Endothelial cell of umbilical vein (primary cell): ENCODE measurements at regions not wholly inside any gene's neighbourhood (a gene's known extent, or its start where the extent isn't known, plus 50 kb on each side); places are given as distances from the start of the nearest gene placed in this dataset.

ENCODE experiments used
- BruUV-seq: library from RNA; stranded (reverse); fragments of 400-500 nt; replicated peaks from 2 replicates; lab custom pipeline; 2021; lab: Mats Ljungman, UMichigan
- CTCF ChIA-PET: fragments of 300-600, 350-600 bp; sonication (Branson Sonifier 250); formaldehyde crosslinking; loops from one replicate; lab custom pipeline; 2021; ENCODE audit warnings: antibody characterized with exemption, inconsistent platforms; lab: Charles Lee
- POLR2A ChIA-PET: fragments of 300-600, 350-600 bp; sonication (Branson Sonifier 250); formaldehyde crosslinking; loops from one replicate; lab custom pipeline; 2021; ENCODE audit warnings: antibody characterized with exemption, inconsistent platforms; lab: Charles Lee
- DNase-seq: peaks from one replicate; pipeline ENCODE4 v3.0.0-alpha.2; 2011; ENCODE audit warnings: low read depth, low spot score
- FAIRE-seq: peaks from 2 replicates; lab custom pipeline; 2011; peaks lifted over from hg19 to GRCh38; lab: Jason Lieb, UNC
- H2AFZ ChIP-seq: 2 replicates; pipeline ENCODE4 v1.6.0; 2012; ENCODE audit warnings: low read depth, low read length, control low read depth, inconsistent platforms
- H3K27ac ChIP-seq: 2 replicates; pipeline ENCODE4 v1.5.1; 2011; ENCODE audit warnings: low read depth, mild to moderate bottlenecking, control low read depth, low read length, moderate library complexity; ENCODE audit not compliant: insufficient read depth
- H3K27me3 ChIP-seq, 2 experiments: 2 replicates each; pipeline versions ENCODE4 v1.6.0 to v1.6.1; 2011; ENCODE audit warnings: low read length in 2 of 2, mixed read lengths in 1 of 2; ENCODE audit not compliant: control insufficient read depth in 2 of 2, insufficient read depth in 2 of 2
- H3K36me3 ChIP-seq, 2 experiments: 2 replicates in 1 of 2; 3 replicates in 1 of 2; pipeline ENCODE4 v1.5.1; 2011; ENCODE audit warnings: low read length in 2 of 2, mild to moderate bottlenecking in 1 of 2, moderate library complexity in 1 of 2; ENCODE audit not compliant: control insufficient read depth in 2 of 2, insufficient read depth in 2 of 2; ENCODE audit errors: extremely low read depth in 1 of 2
- H3K4me1 ChIP-seq: 3 replicates; pipeline ENCODE4 v1.5.1; 2011; ENCODE audit warnings: mild to moderate bottlenecking, low read length; ENCODE audit not compliant: control insufficient read depth, insufficient read depth; ENCODE audit errors: extremely low read depth
- H3K4me2 ChIP-seq: 2 replicates; pipeline ENCODE4 v1.6.1; 2011; ENCODE audit warnings: low read length, control low read depth, mixed read lengths; ENCODE audit not compliant: insufficient read depth
- H3K4me3 ChIP-seq, 3 experiments: fragments of 200-600 bp in 1 of 3; sonication (generic), shearing (Covaris generic) in 1 of 3; replicated peaks in 1 of 3; 2 replicates each; pipeline ENCODE4 v1.5.1; 2011 to 2016; ENCODE audit warnings: control low read depth in 3 of 3, low read length in 3 of 3, mild to moderate bottlenecking in 2 of 3, inconsistent platforms in 1 of 3, low read depth in 1 of 3, moderate library complexity in 1 of 3; ENCODE audit not compliant: insufficient read depth in 1 of 3
- H3K79me2 ChIP-seq: 2 replicates; pipeline ENCODE4 v1.6.0; 2012; ENCODE audit warnings: low read length, inconsistent platforms; ENCODE audit not compliant: control insufficient read depth, insufficient read depth
- H3K9ac ChIP-seq: replicated peaks from 2 replicates; pipeline ENCODE3; 2011; ENCODE audit warnings: low read length, control low read depth; ENCODE audit not compliant: insufficient read depth; ENCODE audit errors: extremely low read depth
- H3K9me1 ChIP-seq: replicated peaks from 3 replicates; pipeline ENCODE4 v1.6.0; 2011; ENCODE audit warnings: mild to moderate bottlenecking, low read length; ENCODE audit not compliant: control insufficient read depth, insufficient read depth; ENCODE audit errors: extremely low read depth
- H3K9me3 ChIP-seq: replicated peaks from 2 replicates; pipeline ENCODE4 v1.5.1; 2012; ENCODE audit warnings: low read length, inconsistent platforms; ENCODE audit not compliant: control insufficient read depth, insufficient read depth
- H4K20me1 ChIP-seq: replicated peaks from 2 replicates; pipeline ENCODE3; 2011; ENCODE audit warnings: mild to moderate bottlenecking, low read length; ENCODE audit not compliant: control insufficient read depth, insufficient read depth; ENCODE audit errors: extremely low read depth
- CTCF ChIP-seq, 2 donors: IDR thresholded peaks; 1 replicate in 1 of 2; 2 replicates in 1 of 2; pipeline ENCODE4 v1.5.1; 2011; ENCODE audit warnings: low read length in 2 of 2, mild to moderate bottlenecking in 2 of 2, moderate library complexity in 2 of 2, control low read depth in 1 of 2, inconsistent platforms in 1 of 2, low read depth in 1 of 2; ENCODE audit not compliant: insufficient read depth in 1 of 2; ENCODE audit errors: extremely low read depth in 1 of 2
- EZH2 ChIP-seq: IDR thresholded peaks from 2 replicates; pipeline ENCODE4 v1.6.1; 2012; ENCODE audit warnings: borderline replicate concordance, low read depth, mild to moderate bottlenecking, moderate library complexity, low read length, inconsistent platforms; ENCODE audit not compliant: severe bottlenecking
- FOS ChIP-seq: IDR thresholded peaks from 2 replicates; pipeline ENCODE4 v1.6.1; 2011; ENCODE audit warnings: mild to moderate bottlenecking, low read length, moderate library complexity, borderline replicate concordance; ENCODE audit not compliant: insufficient read depth
- GATA2 ChIP-seq: IDR thresholded peaks from 2 replicates; pipeline ENCODE4 v1.7.0; 2011; ENCODE audit warnings: low read depth, mild to moderate bottlenecking, moderate library complexity, mixed read lengths, low read length; ENCODE audit not compliant: insufficient read length, insufficient read depth
- JUN ChIP-seq: IDR thresholded peaks from 2 replicates; pipeline ENCODE4 v1.6.1; 2011; ENCODE audit warnings: borderline replicate concordance, low read depth; ENCODE audit not compliant: insufficient read length, insufficient read depth
- MAX ChIP-seq: IDR thresholded peaks from 2 replicates; pipeline ENCODE4 v1.6.1; 2011; ENCODE audit not compliant: insufficient read depth, insufficient read length
- MYC ChIP-seq: IDR thresholded peaks from one replicate; pipeline ENCODE4 v1.6.1; 2011; ENCODE audit warnings: mild to moderate bottlenecking, low read depth, low read length
- POLR2A ChIP-seq: IDR thresholded peaks from 2 replicates; pipeline ENCODE4 v1.6.1; 2012; ENCODE audit warnings: low read depth, mild to moderate bottlenecking, control low read depth, low read length
- POLR2AphosphoS5 ChIP-seq: IDR thresholded peaks from 2 replicates; pipeline ENCODE4 v1.6.1; 2012; ENCODE audit warnings: low read depth, mild to moderate bottlenecking, control low read depth, low read length, moderate library complexity; ENCODE audit not compliant: insufficient read depth
- dilution Hi-C: fragments of 300-500 bp; cut with MboI; formaldehyde crosslinking; loops from one replicate; pipeline ENCODE4 v1.15.0; 2019; ENCODE audit warnings: low sequenced_read_pairs; ENCODE audit not compliant: extremely low pct_ligation_motif_present
- intact Hi-C: fragments of 100-400 bp; cut with micrococcal nuclease; formaldehyde crosslinking; loops from one replicate; pipeline ENCODE4 v1.10.0; 2022

GRCh38 chr20:41978875-41979274 is 360.7 kb upstream of the CHD6 start:
- ChIA-PET POLR2A (no interaction called here), CTCF (no interaction called here)
- intact Hi-C loops = no loop called here
- no peaks in the 10 kb centered on the region for H3K9me1 ChIP-seq
- H4K20me1 ChIP-seq = no peaks in the 10 kb centered on the region
- H3K79me2 ChIP-seq = no peaks in the 10 kb centered on the region
- no peaks in the 10 kb centered on the region for H3K36me3 ChIP-seq
- H3K4me2 ChIP-seq = no peak overlapping the region
- FAIRE-seq (no peak), DNase-seq (no peak)
- H3K9me3 ChIP-seq = no peaks in the 10 kb centered on the region
- no peak overlapping the region for H2AFZ ChIP-seq
- no peaks in the 10 kb centered on the region for H3K4me1 ChIP-seq
- H3K4me3 ChIP-seq = no peak overlapping the region
- H3K27me3 ChIP-seq = no peaks in the 10 kb centered on the region
- H3K9ac ChIP-seq = no peak overlapping the region
- BruUV-seq = no TSS peak
- TF ChIP-seq MYC (no peak), POLR2A (no peak), POLR2AphosphoS5 (no peak), GATA2 (no peak), FOS (no peak), JUN (no peak), EZH2 (no peak), CTCF (IDR thresholded peaks at IDR 0.05; ENCODE audit: extremely low read depth in 1 of 2, insufficient read depth in 1 of 2, low read depth in 1 of 2, low read length in 2 of 2) (no peak), MAX (no peak)
- no peak overlapping the region for H3K27ac ChIP-seq
- dilution Hi-C loops = no loop called here
